SK-N-MC (cell line): ENCODE measurements at regions not wholly inside any gene's neighbourhood (a gene's known extent, or its start where the extent isn't known, plus 50 kb on each side); places are given as distances from the start of the nearest gene placed in this dataset.

Experiments used
- EZH2 ChIP-seq: fragments of 200-600 bp; sonication (generic); IDR thresholded peaks from one replicate; pipeline ENCODE4 v1.6.1; 2017; ENCODE audit warnings: antibody characterized with exemption
- FOXP2 ChIP-seq: optimal IDR thresholded peaks from 2 replicates; pipeline ENCODE3; 2011; ENCODE audit warnings: mild to moderate bottlenecking, moderate library complexity; ENCODE audit not compliant: insufficient read depth; ENCODE audit errors: extremely low read length, control extremely low read depth
- POLR2AphosphoS5 ChIP-seq: IDR thresholded peaks from 2 replicates; pipeline ENCODE4 v1.6.1; 2012; ENCODE audit warnings: mild to moderate bottlenecking, low read depth, low read length, borderline replicate concordance

GRCh38 chr3:86234506-86235254 lies 756.3 kb downstream of the VGLL3 start:
- TF ChIP-seq POLR2AphosphoS5 (no peak), EZH2 (no peak), FOXP2 (no peak)
